ENCODE measurements at regions not wholly inside any gene's neighbourhood (a gene's known extent, or its start where the extent isn't known, plus 50 kb on each side); places are given as distances from the start of the nearest gene placed in this dataset.
"Not testable (repeated sequence)": the region's sequence is repeated elsewhere in the genome, so short reads cannot be mapped to it uniquely, and the experiment has no call there.

DNA sequence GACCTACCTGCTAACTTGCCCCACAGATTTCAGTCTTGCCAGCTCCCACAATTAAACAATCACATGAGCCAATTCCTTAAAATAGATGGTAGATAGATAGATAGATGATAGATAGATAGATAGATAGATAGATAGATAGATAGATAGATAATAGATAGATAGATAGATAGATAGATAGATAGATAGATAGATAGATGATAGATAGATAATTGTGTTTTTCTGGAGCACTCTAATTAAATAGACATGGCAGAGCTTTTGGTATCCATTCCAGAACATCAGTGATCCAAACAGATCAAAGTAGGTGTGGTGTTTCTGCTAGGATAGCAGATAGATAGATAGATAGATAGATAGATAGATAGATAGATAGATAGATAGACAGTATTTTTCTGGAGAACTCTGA is 110.4 kb downstream of the PLPPR4 start:
- not testable (repeated sequence) for H3K14ac ChIP-seq (ENCODE audit: low read length in 2 of 2); DNase-seq; H3K18ac ChIP-seq (ENCODE audit: low read depth in 1 of 2, low read length in 2 of 2); H3K27me3 ChIP-seq (ENCODE audit: control insufficient read depth in 1 of 2, insufficient read depth in 1 of 2, low read length in 2 of 2); H2BK15ac ChIP-seq (ENCODE audit: low read depth, poor library complexity, severe bottlenecking); H3K4me1 ChIP-seq (ENCODE audit: control insufficient read depth, insufficient read depth, low read depth, low read length); H3K27ac ChIP-seq (ENCODE audit: low read length, poor library complexity, severe bottlenecking); H3K9me3 ChIP-seq (ENCODE audit: control insufficient read depth, low read length); H3K36me3 ChIP-seq (ENCODE audit: control insufficient read depth in 1 of 2, insufficient read depth in 2 of 2, low read depth in 1 of 2, low read length in 2 of 2); H2BK5ac ChIP-seq (ENCODE audit: low read depth, low read length, poor library complexity, severe bottlenecking); H3K23ac ChIP-seq (ENCODE audit: low read length in 2 of 2); H2AK5ac ChIP-seq (ENCODE audit: low read length, severe bottlenecking); H3K4me2 ChIP-seq (ENCODE audit: low read length, poor library complexity, severe bottlenecking); H2BK12ac ChIP-seq (ENCODE audit: low read length in 2 of 2); H3K4me3 ChIP-seq (ENCODE audit: insufficient read depth in 1 of 2, low read depth in 1 of 2, low read length in 2 of 2); H4K91ac ChIP-seq (ENCODE audit: low read length); H3K79me1 ChIP-seq (replicated peaks; ENCODE audit: low read length, poor library complexity, severe bottlenecking); H2AFZ ChIP-seq (ENCODE audit: low read depth, low read length); H2BK120ac ChIP-seq (ENCODE audit: low read depth, low read length); H3K9ac ChIP-seq (ENCODE audit: low read length); H4K8ac ChIP-seq (ENCODE audit: low read length); H3K4ac ChIP-seq (ENCODE audit: low read depth in 1 of 2, low read length in 2 of 2)

DNA sequence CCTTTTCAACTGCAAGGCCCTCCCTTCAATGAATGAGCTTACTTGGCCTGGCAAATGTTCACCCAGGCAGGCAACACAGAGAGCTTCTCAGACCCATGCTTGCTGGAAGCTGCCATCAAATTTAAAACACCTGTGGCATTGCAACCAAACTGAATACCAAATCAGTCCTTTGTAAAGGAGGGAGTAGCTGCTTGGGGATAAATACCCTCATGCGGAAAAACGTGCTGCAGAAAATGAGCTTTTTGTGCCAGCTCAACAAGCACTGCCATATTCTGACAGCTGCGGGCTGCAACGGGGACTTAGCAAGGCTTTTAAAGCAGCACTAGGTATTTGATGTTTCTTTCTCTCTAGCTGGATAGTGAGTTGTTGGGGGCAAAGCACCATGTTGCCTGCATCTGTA is 119.7 kb downstream of the PLPPR4 start:
- Histone ChIP-seq H3K9me3 (ENCODE audit: control insufficient read depth, low read length) (no peaks in the 10 kb centered on the region), H2AK5ac (ENCODE audit: low read length, severe bottlenecking) (no peak overlapping the region)

DNA sequence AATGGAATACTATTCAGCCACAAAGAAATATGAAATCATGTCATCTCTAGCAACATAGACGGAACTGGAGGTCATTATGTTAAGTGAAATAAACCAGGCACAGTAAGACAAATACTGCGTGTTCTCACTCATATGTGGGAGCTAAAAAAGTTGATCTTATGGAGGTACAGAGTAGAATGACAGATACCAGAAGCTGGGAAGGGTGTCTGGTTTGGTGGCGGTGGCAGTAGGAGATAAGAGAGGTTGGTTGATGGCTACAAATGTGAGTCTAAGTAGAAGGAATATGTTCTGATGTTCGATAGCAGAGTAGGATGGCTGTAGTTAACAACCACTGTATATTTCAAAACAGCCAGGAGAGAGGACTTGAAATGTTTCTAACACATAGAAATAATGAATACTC is 121.6 kb downstream of the PLPPR4 start:
- H3K27ac ChIP-seq (ENCODE audit: low read length, poor library complexity, severe bottlenecking) = no peak overlapping the region
- no peak overlapping the region for H2BK120ac ChIP-seq (ENCODE audit: low read depth, low read length)
- H2AK5ac ChIP-seq (ENCODE audit: low read length, severe bottlenecking) = no peak overlapping the region
- no peak overlapping the region for H3K23ac ChIP-seq (ENCODE audit: low read length in 2 of 2)
- no peak overlapping the region for H4K8ac ChIP-seq (ENCODE audit: low read length)
- H4K91ac ChIP-seq (ENCODE audit: low read length) = no peak overlapping the region
- H3K4ac ChIP-seq (ENCODE audit: low read depth in 1 of 2, low read length in 2 of 2) = no peak overlapping the region
- DNase-seq = no peak
- H3K18ac ChIP-seq (ENCODE audit: low read depth in 1 of 2, low read length in 2 of 2) = no peak overlapping the region
- no peak overlapping the region for H2BK12ac ChIP-seq (ENCODE audit: low read length in 2 of 2)
- H3K27me3 ChIP-seq (ENCODE audit: control insufficient read depth in 1 of 2, insufficient read depth in 1 of 2, low read length in 2 of 2) = no peaks in the 10 kb centered on the region
- H2BK5ac ChIP-seq (ENCODE audit: low read depth, low read length, poor library complexity, severe bottlenecking) = no peak overlapping the region
- H2AFZ ChIP-seq (ENCODE audit: low read depth, low read length) = no peak overlapping the region
- WGBS = 74% methylated on average over 3 of the region's 4 CpGs
- no peak overlapping the region for H2BK15ac ChIP-seq (ENCODE audit: low read depth, poor library complexity, severe bottlenecking)
- no peak overlapping the region for H3K9ac ChIP-seq (ENCODE audit: low read length)
- H3K4me3 ChIP-seq (ENCODE audit: insufficient read depth in 1 of 2, low read depth in 1 of 2, low read length in 2 of 2) = no peak overlapping the region
- H3K79me1 ChIP-seq (replicated peaks; ENCODE audit: low read length, poor library complexity, severe bottlenecking) = no peaks in the 10 kb centered on the region
- no peak overlapping the region for H3K4me2 ChIP-seq (ENCODE audit: low read length, poor library complexity, severe bottlenecking)
- no peaks in the 10 kb centered on the region for H3K4me1 ChIP-seq (ENCODE audit: control insufficient read depth, insufficient read depth, low read depth, low read length)
- H3K14ac ChIP-seq (ENCODE audit: low read length in 2 of 2) = no peak overlapping the region
- H3K36me3 ChIP-seq (ENCODE audit: control insufficient read depth in 1 of 2, insufficient read depth in 2 of 2, low read depth in 1 of 2, low read length in 2 of 2) = no peaks in the 10 kb centered on the region
- no peaks in the 10 kb centered on the region for H3K9me3 ChIP-seq (ENCODE audit: control insufficient read depth, low read length)

More for the DNA sequence above, 119.7 kb downstream of the PLPPR4 start:
- Histone ChIP-seq H3K36me3 (ENCODE audit: control insufficient read depth in 1 of 2, insufficient read depth in 2 of 2, low read depth in 1 of 2, low read length in 2 of 2) (no peaks in the 10 kb centered on the region), H3K18ac (ENCODE audit: low read depth in 1 of 2, low read length in 2 of 2) (no peak overlapping the region), H3K4ac (ENCODE audit: low read depth in 1 of 2, low read length in 2 of 2) (no peak overlapping the region), H3K27me3 (ENCODE audit: control insufficient read depth in 1 of 2, insufficient read depth in 1 of 2, low read length in 2 of 2) (no peaks in the 10 kb centered on the region), H2BK12ac (ENCODE audit: low read length in 2 of 2) (no peak overlapping the region), H2BK120ac (ENCODE audit: low read depth, low read length) (no peak overlapping the region), H3K14ac (ENCODE audit: low read length in 2 of 2) (no peak overlapping the region), H4K91ac (ENCODE audit: low read length) (no peak overlapping the region), H3K23ac (ENCODE audit: low read length in 2 of 2) (no peak overlapping the region), H3K4me2 (ENCODE audit: low read length, poor library complexity, severe bottlenecking) (no peak overlapping the region), H3K79me1 (replicated peaks; ENCODE audit: low read length, poor library complexity, severe bottlenecking) (no peaks in the 10 kb centered on the region), H2BK5ac (ENCODE audit: low read depth, low read length, poor library complexity, severe bottlenecking) (no peak overlapping the region), H3K27ac (ENCODE audit: low read length, poor library complexity, severe bottlenecking) (no peak overlapping the region), H3K4me3 (ENCODE audit: insufficient read depth in 1 of 2, low read depth in 1 of 2, low read length in 2 of 2) (no peak overlapping the region), H4K8ac (ENCODE audit: low read length) (no peak overlapping the region), H3K4me1 (ENCODE audit: control insufficient read depth, insufficient read depth, low read depth, low read length) (no peaks in the 10 kb centered on the region), H2AFZ (ENCODE audit: low read depth, low read length) (no peak overlapping the region), H3K9ac (ENCODE audit: low read length) (no peak overlapping the region), H2BK15ac (ENCODE audit: low read depth, poor library complexity, severe bottlenecking) (no peak overlapping the region)
- WGBS = 92% methylated on average over 4 of the region's 4 CpGs
- no peak for DNase-seq

DNA sequence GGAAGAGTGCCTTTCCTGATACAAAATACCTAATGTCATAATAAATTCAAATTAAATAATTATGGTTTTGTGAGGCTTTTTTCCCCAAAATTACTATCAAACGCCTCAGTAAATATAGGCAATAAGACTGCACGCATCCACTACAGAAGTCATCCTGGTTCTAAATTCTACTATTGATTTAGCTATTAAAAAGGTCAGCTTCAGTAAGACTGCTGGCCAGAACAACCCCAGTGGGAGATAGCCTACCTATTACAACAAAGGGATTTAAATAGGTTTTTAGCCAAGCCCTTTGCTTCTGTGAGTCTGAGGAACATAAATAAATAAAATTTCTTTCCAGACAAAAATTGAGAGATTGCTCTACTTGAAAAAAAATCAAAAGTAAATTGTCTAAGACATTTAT is 132.1 kb downstream of the PLPPR4 start:
- no CpG with 5 or more reads among the region's 2 CpGs for WGBS
- no peak overlapping the region for H3K27ac ChIP-seq (ENCODE audit: low read length, poor library complexity, severe bottlenecking)
- H2AFZ ChIP-seq (ENCODE audit: low read depth, low read length) = no peak overlapping the region
- no peaks in the 10 kb centered on the region for H3K4me1 ChIP-seq (ENCODE audit: control insufficient read depth, insufficient read depth, low read depth, low read length)
- H2BK5ac ChIP-seq (ENCODE audit: low read depth, low read length, poor library complexity, severe bottlenecking) = no peak overlapping the region
- no peak for DNase-seq
- no peaks in the 10 kb centered on the region for H3K27me3 ChIP-seq (ENCODE audit: control insufficient read depth in 1 of 2, insufficient read depth in 1 of 2, low read length in 2 of 2)
- no peak overlapping the region for H3K9ac ChIP-seq (ENCODE audit: low read length)
- H3K14ac ChIP-seq (ENCODE audit: low read length in 2 of 2) = no peak overlapping the region
- H3K9me3 ChIP-seq (ENCODE audit: control insufficient read depth, low read length) = no peaks in the 10 kb centered on the region
- H3K4me3 ChIP-seq (ENCODE audit: insufficient read depth in 1 of 2, low read depth in 1 of 2, low read length in 2 of 2) = no peak overlapping the region
- no peak overlapping the region for H2BK15ac ChIP-seq (ENCODE audit: low read depth, poor library complexity, severe bottlenecking)
- H3K18ac ChIP-seq (ENCODE audit: low read depth in 1 of 2, low read length in 2 of 2) = no peak overlapping the region
- no peak overlapping the region for H2BK120ac ChIP-seq (ENCODE audit: low read depth, low read length)
- no peak overlapping the region for H4K91ac ChIP-seq (ENCODE audit: low read length)
- H4K8ac ChIP-seq (ENCODE audit: low read length) = no peak overlapping the region
- no peaks in the 10 kb centered on the region for H3K36me3 ChIP-seq (ENCODE audit: control insufficient read depth in 1 of 2, insufficient read depth in 2 of 2, low read depth in 1 of 2, low read length in 2 of 2)
- H2AK5ac ChIP-seq (ENCODE audit: low read length, severe bottlenecking) = no peak overlapping the region
- H3K79me1 ChIP-seq (replicated peaks; ENCODE audit: low read length, poor library complexity, severe bottlenecking) = no peaks in the 10 kb centered on the region
- H2BK12ac ChIP-seq (ENCODE audit: low read length in 2 of 2) = no peak overlapping the region
- no peak overlapping the region for H3K4ac ChIP-seq (ENCODE audit: low read depth in 1 of 2, low read length in 2 of 2)
- no peak overlapping the region for H3K23ac ChIP-seq (ENCODE audit: low read length in 2 of 2)
- no peak overlapping the region for H3K4me2 ChIP-seq (ENCODE audit: low read length, poor library complexity, severe bottlenecking)
